HG03558 (cell line): ENCODE measurements at regions not wholly inside any gene's neighbourhood (a gene's known extent, or its start where the extent isn't known, plus 50 kb on each side); places are given as distances from the start of the nearest gene placed in this dataset.
"Not testable (repeated sequence)": the region's sequence is repeated elsewhere in the genome, so short reads cannot be mapped to it uniquely, and the experiment has no call there.

ENCODE experiments used
- ATAC-seq: cut with Tn5 transposase; IDR thresholded peaks from one replicate; pipeline ENCODE4 v1.9.1; 2021; ENCODE audit warnings: moderate number of reproducible peaks; ENCODE audit not compliant: unreplicated experiment; ENCODE audit errors: extremely low read depth

DNA sequence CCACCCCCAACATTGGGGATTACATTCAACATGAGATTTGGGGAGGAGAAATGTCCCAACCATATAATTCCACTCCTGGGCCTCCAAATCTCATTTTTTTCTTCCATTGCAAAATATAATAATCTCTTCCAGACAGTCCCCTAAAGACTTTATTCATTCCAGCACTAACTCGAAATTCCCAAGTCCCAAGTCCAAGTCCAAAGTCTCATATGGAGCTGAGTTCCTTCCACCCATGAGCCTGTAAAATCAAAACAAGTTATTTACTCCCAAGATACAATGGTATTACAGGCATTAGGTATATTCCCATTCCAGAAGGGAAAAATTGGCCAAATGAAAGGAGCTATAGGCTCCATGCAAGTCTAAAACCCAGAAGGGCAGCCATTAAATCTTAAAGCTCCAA is 56.7 kb downstream of the P2RY1 start:
- no peak for ATAC-seq

DNA sequence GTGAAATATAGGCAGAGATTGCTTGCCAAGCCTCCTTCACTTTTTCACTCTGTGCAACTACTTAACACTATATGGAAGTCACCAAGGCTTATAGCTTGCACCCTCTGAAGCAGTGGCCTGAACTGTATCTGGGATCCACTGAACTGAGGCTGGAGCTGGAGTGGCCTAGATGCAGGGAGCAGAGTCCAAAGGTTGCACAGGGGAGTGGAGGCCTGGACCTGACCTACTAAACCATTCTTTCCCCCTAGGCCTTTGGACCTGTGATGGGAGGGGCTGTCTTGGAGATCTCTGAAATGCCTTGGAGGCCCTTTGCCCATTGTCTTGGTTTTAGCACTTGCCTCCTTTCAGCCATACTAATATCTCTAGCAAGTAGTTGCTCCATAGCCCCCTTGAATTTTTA is 57.5 kb downstream of the P2RY1 start:
- ATAC-seq, result no peak

DNA sequence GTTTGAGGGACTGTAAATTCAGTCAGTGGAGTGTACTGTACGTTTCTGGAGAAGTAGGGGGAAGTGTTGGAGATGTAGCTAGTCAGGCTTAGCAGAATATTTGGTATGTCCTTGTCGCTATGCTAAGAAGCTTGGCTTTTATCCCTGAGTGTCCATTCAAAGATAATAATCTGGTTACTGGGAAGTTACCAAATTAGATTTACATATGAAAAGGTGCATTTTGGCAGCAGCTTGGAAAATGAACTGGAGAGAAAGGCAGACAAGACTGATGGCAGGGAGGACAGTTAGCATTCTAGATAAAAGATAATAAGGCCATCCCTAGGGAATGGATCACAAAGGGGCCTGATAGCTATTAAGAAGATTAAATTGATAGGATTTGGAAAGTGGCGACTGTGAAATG is 58.7 kb downstream of the P2RY1 start:
- no peak for ATAC-seq

DNA sequence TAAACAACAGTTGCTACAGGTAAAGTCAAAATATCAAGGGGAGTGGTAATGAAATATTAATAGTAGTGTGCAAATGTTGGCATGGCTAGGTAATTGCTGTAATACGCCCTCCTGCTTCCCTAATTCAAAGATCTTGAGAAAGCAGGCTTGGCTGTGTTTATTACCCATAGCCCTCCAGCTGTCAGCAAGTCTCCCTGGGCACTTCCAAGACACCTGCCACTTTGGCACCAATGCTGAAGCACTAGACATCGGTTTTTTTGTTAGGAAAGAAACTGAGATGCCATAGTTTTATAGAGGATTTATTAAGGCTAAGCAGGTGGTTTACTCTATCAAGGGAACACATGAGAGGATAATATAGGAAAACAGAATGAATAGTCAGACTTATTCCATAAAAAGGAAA is 64.4 kb downstream of the P2RY1 start:
- ATAC-seq, result no peak

DNA sequence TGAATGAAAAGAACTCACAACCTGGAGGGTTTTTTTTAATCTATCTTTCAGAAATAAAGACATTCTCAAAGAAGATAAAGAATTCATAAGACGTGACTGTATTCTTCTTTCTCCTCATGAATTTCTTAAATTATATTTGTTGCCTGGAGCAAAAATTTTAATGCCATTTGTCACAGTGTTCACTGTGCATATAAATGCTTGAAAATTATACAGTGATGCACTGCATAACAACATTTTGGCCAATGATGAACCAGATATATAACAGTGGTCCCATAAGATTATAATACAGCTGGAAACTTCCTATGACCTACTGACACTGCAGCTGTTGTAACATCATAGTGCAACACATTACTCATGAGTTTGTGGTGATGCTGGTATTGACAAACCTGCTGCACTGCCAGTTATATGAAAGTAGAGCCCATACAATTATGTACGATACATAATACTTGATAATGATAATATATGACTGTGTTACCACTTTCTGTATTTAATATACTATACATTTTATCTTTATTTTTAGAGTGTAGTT is 67.3 kb downstream of the P2RY1 start:
- ATAC-seq, result no peak

DNA sequence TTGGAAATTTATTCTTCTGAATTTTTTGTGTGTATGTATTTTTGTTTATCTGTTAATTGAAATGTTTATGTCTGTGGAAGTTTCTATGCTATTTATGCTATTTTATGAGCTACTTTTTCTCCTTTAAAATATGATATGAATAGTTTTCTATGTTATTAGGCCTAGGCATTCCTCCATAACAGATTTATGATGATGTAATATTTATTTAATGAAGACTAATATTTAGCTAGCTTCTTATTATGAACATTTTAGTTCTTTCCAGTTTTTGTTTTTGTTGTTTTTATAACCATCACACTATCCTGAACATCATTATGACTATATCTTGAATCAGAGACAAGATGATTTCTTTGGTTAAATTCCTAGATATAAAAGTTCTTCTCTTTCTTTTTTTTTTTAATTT is 70.7 kb downstream of the P2RY1 start:
- no peak for ATAC-seq

DNA sequence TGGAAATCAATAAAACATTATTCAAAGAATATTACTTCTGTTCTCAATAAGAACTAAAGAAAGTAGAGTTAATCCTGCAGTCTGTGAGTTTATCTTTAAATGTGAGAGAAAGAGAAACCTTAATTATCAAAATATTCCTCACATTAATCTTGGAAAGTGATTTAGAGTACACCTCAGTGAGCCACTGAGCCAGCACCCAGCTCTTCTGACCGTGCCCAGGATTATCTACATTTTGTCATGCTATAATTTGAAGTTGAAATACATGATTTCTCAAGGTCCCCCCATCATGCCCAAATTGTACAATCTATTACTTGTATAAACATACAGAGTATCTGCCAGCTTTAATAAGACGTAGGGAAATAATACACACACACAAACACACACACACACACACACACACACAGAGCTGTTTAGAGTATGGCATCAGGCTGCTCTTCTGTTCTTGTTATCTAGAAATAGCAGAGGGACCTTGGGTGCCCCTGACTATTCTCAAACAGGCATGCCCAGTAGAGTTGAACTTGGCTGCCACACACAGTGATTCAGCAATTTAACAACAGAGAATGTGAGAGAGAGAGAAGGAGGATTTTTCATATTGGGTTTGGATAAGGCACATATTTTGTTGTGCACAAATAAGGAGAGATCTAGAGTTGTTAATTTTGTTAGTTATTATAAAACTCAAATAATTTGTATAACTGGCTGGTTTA is 74.4 kb downstream of the P2RY1 start:
- ATAC-seq, result no peak

DNA sequence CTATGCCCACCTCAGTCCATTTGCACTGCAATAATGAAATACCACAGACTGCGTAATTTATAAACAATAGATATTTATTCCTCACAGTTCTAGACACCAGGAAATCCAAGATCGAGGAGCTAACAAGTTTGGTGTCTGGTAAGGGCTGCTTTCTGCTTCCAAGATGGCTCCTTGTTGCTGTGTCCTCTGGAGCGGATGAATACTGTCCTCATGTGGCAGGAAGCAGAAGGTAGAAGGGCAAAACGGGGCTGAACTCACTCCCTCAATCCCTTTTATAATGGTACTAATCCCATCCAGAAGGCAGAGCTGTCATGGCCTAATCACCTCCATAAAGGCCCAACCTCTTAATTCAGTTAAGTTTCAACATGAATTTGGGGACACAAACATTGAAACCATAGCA is 75.3 kb downstream of the P2RY1 start:
- no peak for ATAC-seq

DNA sequence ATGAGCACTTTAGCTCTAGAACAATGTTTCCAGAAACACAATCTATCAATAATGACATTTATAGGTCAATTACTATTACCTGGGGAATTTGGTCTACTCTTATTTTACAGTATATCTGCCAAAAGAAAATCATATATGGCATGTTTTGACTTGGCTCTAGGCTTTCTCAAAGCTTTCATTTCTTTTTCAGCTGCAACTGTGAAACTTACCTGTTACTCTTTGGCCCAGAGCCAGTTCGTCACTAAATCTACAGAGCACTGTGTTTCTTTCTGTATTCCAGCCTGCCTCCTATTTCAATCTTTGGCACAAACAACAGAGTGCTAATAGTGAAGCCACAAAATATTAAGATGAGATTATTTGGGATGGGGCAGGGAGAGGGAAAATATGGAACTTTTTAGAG is 76.0 kb downstream of the P2RY1 start:
- ATAC-seq, result no peak

DNA sequence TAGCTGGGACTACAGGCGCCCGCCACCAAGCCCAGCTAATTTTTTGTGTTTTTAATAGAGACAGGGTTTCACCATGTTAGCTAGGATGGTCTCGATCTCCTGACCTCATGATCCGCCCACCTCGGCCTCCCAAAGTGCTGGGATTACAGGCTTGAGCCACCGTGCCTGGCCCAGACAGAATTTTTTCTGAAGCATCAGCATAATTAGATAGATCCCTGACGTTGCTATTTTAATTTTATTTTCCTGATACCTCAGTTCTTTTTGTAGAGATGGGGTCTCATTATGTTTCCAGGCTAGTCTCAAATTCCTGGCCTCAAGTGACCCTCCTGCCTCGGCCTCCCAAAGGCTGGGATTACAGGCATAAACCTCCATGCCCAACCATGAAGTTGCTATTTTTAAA is 79.8 kb downstream of the P2RY1 start:
- not testable (repeated sequence) for ATAC-seq

DNA sequence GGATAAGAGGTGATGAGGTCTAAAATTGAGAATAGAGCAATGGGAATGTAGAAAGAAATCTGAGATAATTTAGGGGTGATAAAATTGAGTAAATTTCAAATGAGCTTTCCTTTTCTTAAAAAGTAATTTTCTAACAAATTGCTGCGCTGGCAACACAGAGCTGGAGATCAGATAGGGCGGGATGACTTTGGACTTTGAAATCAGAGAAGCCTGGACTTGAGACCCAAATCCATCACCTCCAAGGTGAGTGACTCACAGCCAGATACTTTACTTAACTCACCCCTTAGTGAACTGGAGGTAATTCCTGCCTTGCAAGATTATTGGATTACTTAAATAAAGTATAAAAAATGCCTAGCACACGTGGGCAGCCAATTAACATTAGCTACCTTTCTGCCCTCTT is 80.8 kb downstream of the P2RY1 start:
- ATAC-seq, result no peak

DNA sequence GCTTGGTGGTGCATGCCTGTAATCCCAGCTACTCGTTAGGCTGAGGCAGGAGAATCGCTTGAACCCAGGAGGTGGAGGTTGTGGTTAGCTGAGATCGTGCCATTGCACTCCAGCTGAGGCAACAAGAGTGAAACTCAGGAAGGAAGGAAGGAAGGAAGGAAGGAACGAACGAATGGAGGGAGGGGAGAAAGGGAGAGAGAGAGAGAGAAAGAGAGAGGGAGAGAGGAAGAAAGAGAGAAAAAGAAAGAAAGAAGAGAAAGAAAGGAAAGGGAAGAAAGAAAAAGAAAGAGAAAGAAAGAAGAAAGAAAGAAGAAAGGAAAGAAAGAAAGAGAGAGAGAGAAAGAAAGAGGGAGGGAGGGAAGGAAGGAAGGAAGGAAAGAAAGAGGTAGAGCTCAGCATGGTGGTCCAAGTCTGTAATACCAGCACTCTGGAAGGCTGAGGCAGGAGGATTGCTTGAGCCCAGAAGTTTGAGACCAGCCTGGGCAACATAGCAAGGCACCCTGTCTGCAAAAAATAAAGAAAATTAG is 81.9 kb downstream of the P2RY1 start:
- ATAC-seq, result no peak

DNA sequence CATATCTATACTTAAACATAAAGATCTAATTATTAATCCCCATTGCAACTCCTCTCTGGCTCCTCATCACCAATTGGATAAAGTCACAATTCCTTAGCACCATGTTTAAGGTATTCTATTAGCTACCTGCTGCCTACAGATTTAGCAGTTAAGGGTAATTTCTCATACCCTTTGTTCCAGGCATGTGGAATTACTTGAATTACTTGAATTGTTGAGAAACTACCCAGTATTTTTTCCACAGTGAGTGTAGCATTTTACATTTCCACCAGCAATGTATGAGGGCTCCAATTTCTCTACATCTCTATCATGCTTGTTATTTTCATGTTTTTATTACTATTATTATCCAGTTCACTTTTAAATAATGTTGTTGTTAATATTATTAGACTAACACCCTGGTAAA is 86.4 kb downstream of the P2RY1 start:
- ATAC-seq, result no peak

DNA sequence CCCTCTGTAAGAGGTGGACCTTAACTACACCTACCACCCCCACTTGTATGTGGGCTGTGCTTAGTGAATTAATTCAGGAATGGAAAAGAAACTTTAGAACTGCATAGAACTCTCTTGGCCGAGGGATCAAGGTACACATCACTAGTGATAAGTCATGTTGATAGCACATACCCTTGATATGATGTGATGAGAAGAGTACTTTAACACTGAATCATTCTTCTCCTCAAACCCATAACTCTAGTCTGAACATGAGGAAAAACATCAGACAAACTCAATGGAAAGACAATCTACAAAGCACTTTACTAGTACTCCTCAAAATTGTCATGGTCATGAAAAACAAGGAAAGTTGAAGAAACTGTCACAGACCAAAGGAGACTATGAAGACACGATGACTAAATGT is 87.6 kb downstream of the P2RY1 start:
- no peak for ATAC-seq

DNA sequence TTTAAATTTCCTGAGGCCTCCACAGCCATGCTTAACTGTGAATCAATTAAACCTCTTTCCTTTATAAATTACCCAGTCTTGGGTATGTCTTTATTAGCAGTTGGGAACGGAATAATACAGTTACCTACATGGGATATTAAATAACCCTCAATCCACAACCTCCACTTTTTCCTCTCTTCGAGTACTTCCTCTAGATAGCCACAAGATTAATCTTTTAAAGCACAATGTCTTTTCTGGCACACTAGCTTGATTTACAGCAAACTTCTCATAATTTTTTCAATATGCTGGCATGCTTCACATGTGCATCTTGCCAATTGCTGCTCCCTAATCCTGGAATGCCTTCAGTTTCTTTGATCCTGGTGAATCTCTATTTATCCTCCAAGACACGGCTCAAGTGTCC is 92.2 kb downstream of the P2RY1 start:
- no peak for ATAC-seq

DNA sequence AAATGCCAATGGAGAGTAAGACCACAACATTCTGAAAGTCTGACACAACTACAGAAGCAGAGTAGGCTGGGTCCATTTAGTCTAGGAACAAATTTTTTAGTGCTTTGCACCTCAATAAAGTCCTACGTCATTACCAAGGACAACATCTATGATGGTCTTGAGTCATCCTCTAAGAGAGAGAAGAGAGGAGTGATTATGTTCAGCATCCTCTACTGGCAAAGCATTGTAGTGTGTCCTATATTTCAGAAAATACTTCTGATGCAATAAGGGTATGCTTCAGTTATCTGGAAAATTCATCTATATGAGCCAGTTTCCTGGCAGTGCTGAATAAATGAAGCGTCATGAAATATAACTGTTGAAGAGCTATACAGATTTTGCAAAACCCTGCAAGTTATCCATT is 95.6 kb downstream of the P2RY1 start:
- no peak for ATAC-seq

DNA sequence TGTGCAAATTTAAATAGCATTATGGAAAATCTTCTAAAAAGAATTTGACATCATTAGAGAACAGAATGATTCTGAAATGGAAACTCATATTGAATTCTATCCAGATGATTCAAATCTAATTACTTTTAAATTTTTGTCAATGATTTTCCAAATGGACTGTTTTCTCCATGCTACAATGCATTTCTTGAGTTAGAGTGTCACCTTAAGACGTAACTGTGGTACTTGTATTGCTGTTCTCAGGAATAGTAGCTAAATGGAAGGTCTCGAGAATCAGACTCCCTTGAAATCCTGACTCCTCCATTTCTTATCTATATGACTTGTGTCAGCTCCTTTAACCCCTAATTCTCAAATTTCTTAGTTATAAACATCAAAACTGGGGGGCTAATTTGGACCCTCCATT is 102.3 kb downstream of the P2RY1 start:
- no peak for ATAC-seq

DNA sequence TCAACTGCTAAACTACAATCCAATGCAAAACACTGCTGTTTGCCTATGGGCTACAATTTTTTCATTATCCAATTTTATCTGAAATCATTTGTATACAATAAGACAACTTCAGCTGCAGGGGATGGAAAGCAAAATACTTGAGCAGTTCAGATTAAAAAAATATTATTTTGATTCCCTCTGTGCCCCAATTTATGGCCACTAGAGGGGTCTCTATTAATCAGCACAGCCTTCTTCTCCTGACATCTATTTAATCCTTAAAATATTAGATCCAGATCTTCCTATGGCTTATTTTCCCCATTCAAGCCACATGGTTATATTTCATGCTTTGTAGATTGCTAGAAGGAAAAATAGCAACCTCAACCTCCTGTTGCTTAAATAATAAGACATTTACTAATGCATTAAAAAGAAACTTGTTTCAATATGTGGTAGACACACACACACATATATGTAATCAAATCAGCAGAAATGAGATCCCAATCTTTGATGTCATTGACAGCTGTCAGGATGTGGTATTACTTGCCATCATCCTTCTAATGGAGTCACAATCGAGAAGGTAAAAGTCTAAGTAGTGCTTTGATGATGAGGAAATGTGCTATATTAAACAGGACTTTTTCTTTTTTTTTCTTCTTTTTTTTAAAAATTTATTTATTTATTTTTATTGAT is 104.2 kb downstream of the P2RY1 start:
- no peak for ATAC-seq

DNA sequence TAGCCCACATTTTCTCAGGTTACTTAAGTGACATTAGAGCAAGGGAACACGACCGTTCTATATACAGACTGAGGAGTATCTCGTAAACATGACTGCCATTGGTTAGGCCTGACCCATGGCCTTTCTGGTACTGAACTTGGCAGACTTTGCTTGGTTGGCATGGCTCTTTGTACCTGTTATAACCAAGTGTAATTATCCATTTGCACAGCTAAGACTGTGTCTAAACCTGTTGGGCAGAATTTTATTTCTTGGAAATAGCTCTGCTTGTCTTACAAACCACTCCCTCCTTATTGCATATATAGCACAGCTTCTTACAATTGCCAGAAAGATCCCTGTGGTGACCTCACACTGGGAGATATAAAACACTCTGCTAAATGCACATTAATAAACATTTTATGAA is 106.9 kb downstream of the P2RY1 start:
- ATAC-seq, result no peak

DNA sequence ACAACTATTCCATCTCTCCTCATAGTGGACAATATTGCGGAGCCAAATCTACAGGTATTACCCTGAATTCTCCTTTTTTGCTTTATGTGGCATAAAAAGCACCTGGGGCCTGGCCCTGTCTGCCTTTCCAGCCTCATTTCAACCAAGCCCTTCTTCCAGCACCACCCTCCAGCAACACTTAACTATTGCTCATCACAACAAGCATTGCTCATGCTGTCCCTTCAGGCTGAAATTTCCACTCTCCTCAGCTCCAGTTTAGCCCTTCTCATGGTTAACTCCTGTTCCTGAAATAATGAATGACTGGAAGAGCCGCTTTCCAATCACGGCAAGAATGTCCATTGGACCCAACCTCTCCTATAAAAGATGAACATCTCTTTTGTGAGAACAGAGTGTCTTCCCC is 107.4 kb downstream of the P2RY1 start:
- ATAC-seq, result no peak

DNA sequence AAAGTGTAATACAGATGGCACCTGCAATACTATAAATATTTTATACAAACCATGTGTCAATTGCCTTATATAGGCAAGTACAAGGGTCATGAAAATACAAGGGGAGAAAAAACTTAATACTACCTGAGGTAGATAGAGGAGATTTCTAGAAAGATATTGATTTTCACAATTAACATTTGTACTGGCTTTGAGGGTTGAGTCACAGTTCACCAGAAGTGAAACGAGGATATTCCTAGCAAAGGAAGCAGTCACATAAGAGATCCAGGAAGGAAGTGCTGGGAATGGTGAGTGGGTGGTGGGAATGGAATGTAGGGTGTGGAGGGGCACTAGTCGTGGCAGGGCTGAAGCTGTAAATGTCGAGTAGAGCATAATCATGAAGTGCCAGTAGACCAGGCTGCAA is 108.7 kb downstream of the P2RY1 start:
- ATAC-seq, result no peak

DNA sequence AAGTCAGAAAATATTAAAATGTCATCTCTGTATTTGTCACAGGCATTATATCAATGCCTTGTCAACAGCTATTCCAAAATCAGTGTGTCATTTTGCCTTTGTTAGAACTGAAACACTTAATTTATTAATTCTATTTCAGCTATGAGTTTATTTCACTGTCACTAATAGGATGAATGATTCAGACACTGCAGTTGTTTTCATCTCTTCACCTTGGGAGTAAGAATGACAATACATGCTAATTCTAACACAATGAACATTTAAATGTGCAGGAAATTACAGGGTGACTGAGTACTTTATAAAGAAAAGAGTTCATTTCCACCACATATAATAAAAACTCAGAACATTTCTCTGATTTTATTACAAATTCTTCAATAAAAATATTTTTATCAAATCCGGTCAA is 109.7 kb downstream of the P2RY1 start:
- ATAC-seq, result no peak
